Upper lobe of left lung (tissue), 4 donors: ENCODE measurements at regions not wholly inside any gene's neighbourhood (a gene's known extent, or its start where the extent isn't known, plus 50 kb on each side); places are given as distances from the start of the nearest gene placed in this dataset.

Experiments used
- POLR2AphosphoS5 ChIP-seq, 2 donors: sonication (generic); formaldehyde crosslinking; IDR thresholded peaks; one replicate each; pipeline ENCODE4 v1.5.1; 2017; ENCODE audit warnings: antibody characterized with exemption in 2 of 2
- TF ChIP-seq, protein P1 (sequence below), 6 experiments: fragments of 450-650 bp in 4 of 6; fragments of 200-600 bp in 2 of 6; sonication (generic) in 2 of 6; IDR thresholded peaks; one replicate each; pipeline ENCODE4 v1.5.1; 2016 to 2019; ENCODE audit warnings: antibody characterized with exemption in 6 of 6

- TF ChIP-seq, protein P1, sequence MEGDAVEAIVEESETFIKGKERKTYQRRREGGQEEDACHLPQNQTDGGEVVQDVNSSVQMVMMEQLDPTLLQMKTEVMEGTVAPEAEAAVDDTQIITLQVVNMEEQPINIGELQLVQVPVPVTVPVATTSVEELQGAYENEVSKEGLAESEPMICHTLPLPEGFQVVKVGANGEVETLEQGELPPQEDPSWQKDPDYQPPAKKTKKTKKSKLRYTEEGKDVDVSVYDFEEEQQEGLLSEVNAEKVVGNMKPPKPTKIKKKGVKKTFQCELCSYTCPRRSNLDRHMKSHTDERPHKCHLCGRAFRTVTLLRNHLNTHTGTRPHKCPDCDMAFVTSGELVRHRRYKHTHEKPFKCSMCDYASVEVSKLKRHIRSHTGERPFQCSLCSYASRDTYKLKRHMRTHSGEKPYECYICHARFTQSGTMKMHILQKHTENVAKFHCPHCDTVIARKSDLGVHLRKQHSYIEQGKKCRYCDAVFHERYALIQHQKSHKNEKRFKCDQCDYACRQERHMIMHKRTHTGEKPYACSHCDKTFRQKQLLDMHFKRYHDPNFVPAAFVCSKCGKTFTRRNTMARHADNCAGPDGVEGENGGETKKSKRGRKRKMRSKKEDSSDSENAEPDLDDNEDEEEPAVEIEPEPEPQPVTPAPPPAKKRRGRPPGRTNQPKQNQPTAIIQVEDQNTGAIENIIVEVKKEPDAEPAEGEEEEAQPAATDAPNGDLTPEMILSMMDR (IDR thresholded peaks at IDR 0.05) = no peak
- no peak for TF ChIP-seq POLR2AphosphoS5 (IDR thresholded peaks at IDR 0.05)
Measured at GRCh38 chr5:10144040-10144439, 105.6 kb downstream of the ATPSCKMT start.
